Vagina (tissue), 2 donors: ENCODE measurements at regions not wholly inside any gene's neighbourhood (a gene's known extent, or its start where the extent isn't known, plus 50 kb on each side); places are given as distances from the start of the nearest gene placed in this dataset.

ENCODE experiments used
- DNase-seq, 2 donors: peaks; one replicate each; pipeline ENCODE4 v3.0.0-alpha.2; 2017; ENCODE audit errors: extremely low spot score in 2 of 2
- H3K27ac ChIP-seq: fragments of 200-600 bp; sonication (generic); one replicate; pipeline ENCODE4 v1.5.1; 2019
- H3K27me3 ChIP-seq: fragments of 200-600 bp; sonication (generic); one replicate; pipeline ENCODE4 v1.5.1; 2019
- H3K36me3 ChIP-seq, 2 donors: fragments of 200-600 bp; sonication (generic); one replicate each; pipeline ENCODE4 v1.5.1; 2017 to 2019
- H3K4me1 ChIP-seq: fragments of 200-600 bp; sonication (generic); one replicate; pipeline ENCODE4 v1.5.1; 2019
- H3K4me3 ChIP-seq, 2 donors: fragments of 200-600 bp; sonication (generic); 1 replicate in 1 of 2; 2 replicates in 1 of 2; pipeline ENCODE4 v1.5.1; 2016 to 2019
- H3K9me3 ChIP-seq: fragments of 200-600 bp; sonication (generic); one replicate; pipeline ENCODE4 v1.5.1; 2019
- POLR2A ChIP-seq, 2 donors: fragments of 450-650 bp; IDR thresholded peaks; one replicate each; pipeline ENCODE4 v1.6.1; 2017; ENCODE audit warnings: antibody characterized with exemption in 2 of 2, mild to moderate bottlenecking in 2 of 2, moderate library complexity in 2 of 2
- POLR2AphosphoS5 ChIP-seq, 2 donors: sonication (generic); formaldehyde crosslinking; IDR thresholded peaks; one replicate each; pipeline ENCODE4 v1.9.0; 2017; ENCODE audit warnings: antibody characterized with exemption in 2 of 2, mild to moderate bottlenecking in 2 of 2, low read depth in 1 of 2; ENCODE audit not compliant: insufficient read depth in 1 of 2
- intact Hi-C: fragments of 100-400 bp; cut with DNase I; formaldehyde crosslinking; loops from one replicate; pipeline ENCODE4 v1.15.1; 2023
- TF ChIP-seq, protein P1 (sequence below), 3 experiments: fragments of 450-650 bp in 2 of 3; fragments of 200-600 bp in 1 of 3; sonication (generic) in 1 of 3; IDR thresholded peaks; one replicate each; pipeline ENCODE4 v1.5.1; 2017 to 2019; ENCODE audit warnings: antibody characterized with exemption in 3 of 3, mild to moderate bottlenecking in 2 of 3, moderate library complexity in 2 of 3

DNA sequence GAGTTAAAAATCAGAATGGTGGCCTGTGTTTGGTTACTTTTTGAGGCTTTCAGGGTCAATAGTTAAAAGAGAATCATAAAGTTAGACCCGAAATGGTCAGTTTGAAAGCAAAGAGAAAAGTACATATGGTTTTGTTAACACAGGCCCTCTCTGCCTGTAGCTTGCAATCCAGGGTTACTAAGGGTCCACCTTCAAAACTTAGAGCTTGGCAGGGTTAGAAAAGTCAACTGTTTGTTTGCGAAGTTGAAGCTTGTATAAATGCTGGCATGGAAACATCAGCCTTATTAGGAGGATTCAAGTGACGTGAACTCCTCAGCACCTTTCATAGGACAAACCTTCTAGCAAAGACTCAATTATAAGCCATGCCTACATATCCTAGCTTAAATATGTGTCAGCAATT, 196.3 kb upstream of the SEMA3A start:
- Histone ChIP-seq H3K27ac (no peak overlapping the region), H3K4me1 (no peaks in the 10 kb centered on the region), H3K27me3 (no peaks in the 10 kb centered on the region), H3K9me3 (no peaks in the 10 kb centered on the region), H3K4me3 (no peak overlapping the region), H3K36me3 (no peaks in the 10 kb centered on the region)
- intact Hi-C loops: no loop called here
- no peak for DNase-seq
- TF ChIP-seq, protein P1, sequence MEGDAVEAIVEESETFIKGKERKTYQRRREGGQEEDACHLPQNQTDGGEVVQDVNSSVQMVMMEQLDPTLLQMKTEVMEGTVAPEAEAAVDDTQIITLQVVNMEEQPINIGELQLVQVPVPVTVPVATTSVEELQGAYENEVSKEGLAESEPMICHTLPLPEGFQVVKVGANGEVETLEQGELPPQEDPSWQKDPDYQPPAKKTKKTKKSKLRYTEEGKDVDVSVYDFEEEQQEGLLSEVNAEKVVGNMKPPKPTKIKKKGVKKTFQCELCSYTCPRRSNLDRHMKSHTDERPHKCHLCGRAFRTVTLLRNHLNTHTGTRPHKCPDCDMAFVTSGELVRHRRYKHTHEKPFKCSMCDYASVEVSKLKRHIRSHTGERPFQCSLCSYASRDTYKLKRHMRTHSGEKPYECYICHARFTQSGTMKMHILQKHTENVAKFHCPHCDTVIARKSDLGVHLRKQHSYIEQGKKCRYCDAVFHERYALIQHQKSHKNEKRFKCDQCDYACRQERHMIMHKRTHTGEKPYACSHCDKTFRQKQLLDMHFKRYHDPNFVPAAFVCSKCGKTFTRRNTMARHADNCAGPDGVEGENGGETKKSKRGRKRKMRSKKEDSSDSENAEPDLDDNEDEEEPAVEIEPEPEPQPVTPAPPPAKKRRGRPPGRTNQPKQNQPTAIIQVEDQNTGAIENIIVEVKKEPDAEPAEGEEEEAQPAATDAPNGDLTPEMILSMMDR (IDR thresholded peaks at IDR 0.05): no peak
- TF ChIP-seq POLR2A (IDR thresholded peaks at IDR 0.05): no peak
- no peak for TF ChIP-seq POLR2AphosphoS5 (IDR thresholded peaks at IDR 0.05; ENCODE audit: insufficient read depth in 1 of 2, low read depth in 1 of 2)

DNA sequence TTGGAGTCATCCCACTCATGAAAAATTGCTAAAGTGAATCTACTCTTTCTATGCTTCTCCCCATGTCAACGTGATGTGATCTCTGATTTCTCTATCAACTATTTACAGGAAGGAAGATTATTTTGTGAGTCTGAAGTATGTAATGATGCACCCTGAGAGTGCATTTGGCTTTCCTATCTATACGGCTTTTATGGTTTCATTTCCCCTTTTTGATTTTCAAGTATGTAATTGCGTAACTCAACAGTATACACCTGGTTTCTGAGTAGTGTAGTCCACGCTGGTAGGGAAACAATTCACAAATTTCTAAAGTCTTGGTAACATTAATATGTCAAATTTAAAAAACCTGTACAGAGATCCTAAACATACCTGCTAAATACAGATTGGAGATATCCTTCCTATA, 194.7 kb upstream of the SEMA3A start:
- Histone ChIP-seq H3K4me1 (no peaks in the 10 kb centered on the region), H3K36me3 (no peaks in the 10 kb centered on the region), H3K9me3 (no peaks in the 10 kb centered on the region), H3K27me3 (no peaks in the 10 kb centered on the region), H3K4me3 (no peak overlapping the region), H3K27ac (no peak overlapping the region)
- intact Hi-C loops: no loop called here
- TF ChIP-seq POLR2A (IDR thresholded peaks at IDR 0.05): no peak
- TF ChIP-seq, protein P1 (IDR thresholded peaks at IDR 0.05): no peak
- no peak for DNase-seq

DNA sequence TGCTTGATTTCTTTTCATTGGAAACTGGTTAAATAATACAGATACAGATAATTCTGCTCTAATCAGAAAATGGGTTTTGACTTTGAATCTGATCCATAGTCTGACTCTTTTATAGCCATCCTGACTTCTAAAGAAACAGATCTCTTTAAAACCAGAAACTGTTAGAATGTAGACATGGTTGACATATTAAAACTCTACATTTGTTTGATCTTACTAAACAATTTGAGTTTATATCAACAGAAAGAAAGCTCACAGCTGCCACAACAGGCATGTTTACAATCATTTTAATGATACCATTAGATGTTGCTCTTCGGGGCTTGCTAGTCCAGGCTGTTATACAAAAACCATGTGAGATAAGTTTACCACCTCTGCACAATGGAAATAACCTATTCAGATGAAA, 193.0 kb upstream of the SEMA3A start:
- intact Hi-C loops: no loop called here
- TF ChIP-seq, protein P1 (IDR thresholded peaks at IDR 0.05): no peak
- TF ChIP-seq POLR2A (IDR thresholded peaks at IDR 0.05): no peak
- TF ChIP-seq POLR2AphosphoS5 (IDR thresholded peaks at IDR 0.05; ENCODE audit: insufficient read depth in 1 of 2, low read depth in 1 of 2): no peak
- no peak for DNase-seq
- Histone ChIP-seq H3K36me3 (no peaks in the 10 kb centered on the region), H3K27me3 (no peaks in the 10 kb centered on the region), H3K4me1 (no peaks in the 10 kb centered on the region), H3K9me3 (no peaks in the 10 kb centered on the region), H3K4me3 (no peak overlapping the region), H3K27ac (no peak overlapping the region)

DNA sequence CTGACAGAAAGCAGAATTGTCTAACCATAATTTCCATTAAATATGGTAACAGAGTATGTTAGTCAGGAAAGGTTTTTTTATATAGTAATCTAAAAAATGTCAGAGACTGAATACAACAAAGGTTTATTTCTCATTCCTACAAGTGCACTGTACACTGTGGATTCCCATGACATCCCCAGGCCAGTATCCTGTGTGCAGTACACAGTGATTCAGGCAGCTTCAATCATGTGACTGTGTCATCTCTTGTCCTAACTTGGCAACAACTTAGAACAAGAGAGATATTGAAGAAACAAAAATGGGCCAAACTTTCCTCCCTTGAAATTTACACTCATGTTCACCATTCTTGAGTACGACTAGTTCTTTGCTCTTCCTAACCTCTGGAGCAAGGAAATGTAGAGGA, 189.8 kb upstream of the SEMA3A start:
- Histone ChIP-seq H3K4me1 (no peaks in the 10 kb centered on the region), H3K4me3 (no peak overlapping the region), H3K27me3 (no peaks in the 10 kb centered on the region), H3K36me3 (no peaks in the 10 kb centered on the region), H3K9me3 (no peaks in the 10 kb centered on the region), H3K27ac (no peak overlapping the region)
- intact Hi-C loops: no loop called here
- TF ChIP-seq POLR2A (IDR thresholded peaks at IDR 0.05) (no peak), POLR2AphosphoS5 (IDR thresholded peaks at IDR 0.05; ENCODE audit: insufficient read depth in 1 of 2, low read depth in 1 of 2) (no peak)
- TF ChIP-seq, protein P1 (IDR thresholded peaks at IDR 0.05): no peak
- no peak for DNase-seq

DNA sequence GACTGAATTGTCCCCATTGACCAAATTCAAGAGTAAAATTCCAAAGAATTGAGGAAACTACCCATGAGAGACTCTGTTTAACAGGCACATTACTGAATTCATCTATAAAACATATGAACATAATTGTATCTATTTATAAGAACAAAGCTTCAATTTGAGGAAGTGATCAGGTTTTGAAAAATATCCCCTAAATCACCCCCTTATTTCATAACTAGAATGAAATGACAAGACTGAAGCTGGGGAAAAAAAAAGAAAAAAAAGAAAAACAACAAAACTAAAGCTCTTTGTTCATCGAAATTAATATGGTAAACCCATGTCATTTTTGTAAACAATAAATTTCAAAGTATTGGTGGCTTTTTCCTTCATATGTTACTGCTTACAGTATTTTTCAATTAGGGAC, 184.9 kb upstream of the SEMA3A start:
- intact Hi-C loops: no loop called here
- H3K27me3 ChIP-seq: no peaks in the 10 kb centered on the region
- no peaks in the 10 kb centered on the region for H3K36me3 ChIP-seq
- H3K27ac ChIP-seq: no peak overlapping the region
- H3K9me3 ChIP-seq: no peaks in the 10 kb centered on the region
- DNase-seq: no peak
- no peaks in the 10 kb centered on the region for H3K4me1 ChIP-seq
- H3K4me3 ChIP-seq: no peak overlapping the region
- TF ChIP-seq, protein P1 (IDR thresholded peaks at IDR 0.05): no peak
- TF ChIP-seq POLR2AphosphoS5 (IDR thresholded peaks at IDR 0.05; ENCODE audit: insufficient read depth in 1 of 2, low read depth in 1 of 2) (no peak), POLR2A (IDR thresholded peaks at IDR 0.05) (no peak)
